Uterus (tissue), 3 donors: ENCODE measurements at regions not wholly inside any gene's neighbourhood (a gene's known extent, or its start where the extent isn't known, plus 50 kb on each side); places are given as distances from the start of the nearest gene placed in this dataset.

ENCODE experiments used
- DNase-seq, 2 donors: peaks; one replicate each; pipeline ENCODE4 v3.0.0-alpha.2; 2019 to 2020
- H3K27ac ChIP-seq, 2 donors: fragments of 200-600 bp; sonication (generic); 1 replicate in 1 of 2; 2 replicates in 1 of 2; pipeline ENCODE4 v1.5.1; 2016 to 2018
- H3K27me3 ChIP-seq, 2 donors: fragments of 200-600 bp; sonication (generic); one replicate each; pipeline ENCODE4 v1.5.1; 2018 to 2019; ENCODE audit warnings: control low read depth in 1 of 2
- H3K36me3 ChIP-seq, 2 donors: fragments of 200-600 bp; sonication (generic); one replicate each; pipeline ENCODE4 v1.5.1; 2019; ENCODE audit warnings: control low read depth in 1 of 2
- H3K4me1 ChIP-seq, 2 donors: fragments of 200-600 bp; sonication (generic); one replicate each; pipeline ENCODE4 v1.5.1; 2018 to 2019; ENCODE audit warnings: control low read depth in 1 of 2
- H3K4me3 ChIP-seq, 2 donors: fragments of 200-600 bp; sonication (generic); 1 replicate in 1 of 2; 2 replicates in 1 of 2; pipeline ENCODE4 v1.5.1; 2018 to 2019; ENCODE audit warnings: mild to moderate bottlenecking in 1 of 2
- H3K9me3 ChIP-seq, 2 donors: fragments of 200-600 bp; sonication (generic); one replicate each; pipeline ENCODE4 v1.5.1; 2019; ENCODE audit warnings: control low read depth in 1 of 2
- POLR2A ChIP-seq, 2 donors: fragments of 450-650 bp; IDR thresholded peaks; one replicate each; pipeline ENCODE4 v1.6.1; 2016; ENCODE audit warnings: antibody characterized with exemption in 2 of 2, mild to moderate bottlenecking in 1 of 2, moderate library complexity in 1 of 2
- intact Hi-C: fragments of 100-400 bp; cut with DNase I; formaldehyde crosslinking; loops from one replicate; pipeline ENCODE4 v1.15.1; 2023; ENCODE audit warnings: low total_unique reads
- TF ChIP-seq, protein P1 (sequence below), 4 experiments: fragments of 200-600 bp in 2 of 4; fragments of 450-650 bp in 2 of 4; sonication (generic) in 2 of 4; IDR thresholded peaks; one replicate each; pipeline ENCODE4 v1.5.1; 2016 to 2019; ENCODE audit warnings: antibody characterized with exemption in 4 of 4, mild to moderate bottlenecking in 2 of 4, moderate library complexity in 1 of 4
- donor health status: DM: yes; HTN: yes; CAD: no.

DNA sequence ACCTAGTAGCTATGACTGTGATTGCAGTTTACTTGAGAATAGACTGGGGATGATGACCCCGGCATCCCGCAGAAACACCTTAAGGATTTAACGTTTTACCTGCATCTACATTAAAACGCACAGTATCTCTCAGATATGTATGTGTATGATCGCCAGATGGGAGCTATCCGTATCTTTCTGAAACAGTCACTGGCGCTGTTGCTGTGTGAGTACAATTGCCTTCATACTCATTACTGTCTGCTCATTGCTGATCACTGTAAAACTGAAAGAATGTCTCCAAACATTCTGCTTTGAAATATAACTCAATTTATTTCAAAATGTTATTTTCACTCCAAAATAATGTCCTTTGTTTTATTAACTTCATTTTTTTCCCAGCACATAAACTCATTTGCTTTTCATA lies 388.9 kb upstream of the AKR1E2 start:
- intact Hi-C loops: no loop called here
- Histone ChIP-seq H3K9me3 (no peaks in the 10 kb centered on the region), H3K27ac (no peak overlapping the region), H3K4me3 (no peak overlapping the region), H3K36me3 (no peaks in the 10 kb centered on the region), H3K4me1 (no peaks in the 10 kb centered on the region), H3K27me3 (no peaks in the 10 kb centered on the region)
- no peak for DNase-seq
- TF ChIP-seq, protein P1, sequence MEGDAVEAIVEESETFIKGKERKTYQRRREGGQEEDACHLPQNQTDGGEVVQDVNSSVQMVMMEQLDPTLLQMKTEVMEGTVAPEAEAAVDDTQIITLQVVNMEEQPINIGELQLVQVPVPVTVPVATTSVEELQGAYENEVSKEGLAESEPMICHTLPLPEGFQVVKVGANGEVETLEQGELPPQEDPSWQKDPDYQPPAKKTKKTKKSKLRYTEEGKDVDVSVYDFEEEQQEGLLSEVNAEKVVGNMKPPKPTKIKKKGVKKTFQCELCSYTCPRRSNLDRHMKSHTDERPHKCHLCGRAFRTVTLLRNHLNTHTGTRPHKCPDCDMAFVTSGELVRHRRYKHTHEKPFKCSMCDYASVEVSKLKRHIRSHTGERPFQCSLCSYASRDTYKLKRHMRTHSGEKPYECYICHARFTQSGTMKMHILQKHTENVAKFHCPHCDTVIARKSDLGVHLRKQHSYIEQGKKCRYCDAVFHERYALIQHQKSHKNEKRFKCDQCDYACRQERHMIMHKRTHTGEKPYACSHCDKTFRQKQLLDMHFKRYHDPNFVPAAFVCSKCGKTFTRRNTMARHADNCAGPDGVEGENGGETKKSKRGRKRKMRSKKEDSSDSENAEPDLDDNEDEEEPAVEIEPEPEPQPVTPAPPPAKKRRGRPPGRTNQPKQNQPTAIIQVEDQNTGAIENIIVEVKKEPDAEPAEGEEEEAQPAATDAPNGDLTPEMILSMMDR (IDR thresholded peaks at IDR 0.05): no peak
- TF ChIP-seq POLR2A (IDR thresholded peaks at IDR 0.05): no peak

DNA sequence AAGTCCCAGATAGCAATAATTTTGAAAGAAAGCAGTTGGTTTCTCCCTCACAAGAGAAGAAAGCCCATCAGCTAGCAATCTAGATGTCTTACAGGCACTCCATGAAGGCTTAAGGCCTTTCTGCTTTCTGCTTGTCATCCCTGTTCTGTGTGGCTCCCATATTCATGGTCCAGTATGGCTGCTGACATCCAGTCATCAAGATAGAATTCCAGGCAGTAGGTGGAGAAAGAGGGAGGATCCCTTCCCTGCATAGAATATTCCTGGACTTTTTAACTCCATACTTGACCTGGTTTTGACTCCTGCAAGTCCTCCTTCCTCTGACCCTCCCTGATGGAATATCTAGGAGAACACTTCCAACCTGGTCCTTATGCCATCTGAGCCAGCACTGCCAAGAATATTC lies 389.9 kb upstream of the AKR1E2 start:
- no peak for DNase-seq
- intact Hi-C loops: no loop called here
- no peak overlapping the region for H3K4me3 ChIP-seq
- TF ChIP-seq POLR2A (IDR thresholded peaks at IDR 0.05): no peak
- no peaks in the 10 kb centered on the region for H3K36me3 ChIP-seq
- no peaks in the 10 kb centered on the region for H3K9me3 ChIP-seq
- H3K27me3 ChIP-seq: no peaks in the 10 kb centered on the region
- no peak overlapping the region for H3K27ac ChIP-seq
- no peaks in the 10 kb centered on the region for H3K4me1 ChIP-seq

DNA sequence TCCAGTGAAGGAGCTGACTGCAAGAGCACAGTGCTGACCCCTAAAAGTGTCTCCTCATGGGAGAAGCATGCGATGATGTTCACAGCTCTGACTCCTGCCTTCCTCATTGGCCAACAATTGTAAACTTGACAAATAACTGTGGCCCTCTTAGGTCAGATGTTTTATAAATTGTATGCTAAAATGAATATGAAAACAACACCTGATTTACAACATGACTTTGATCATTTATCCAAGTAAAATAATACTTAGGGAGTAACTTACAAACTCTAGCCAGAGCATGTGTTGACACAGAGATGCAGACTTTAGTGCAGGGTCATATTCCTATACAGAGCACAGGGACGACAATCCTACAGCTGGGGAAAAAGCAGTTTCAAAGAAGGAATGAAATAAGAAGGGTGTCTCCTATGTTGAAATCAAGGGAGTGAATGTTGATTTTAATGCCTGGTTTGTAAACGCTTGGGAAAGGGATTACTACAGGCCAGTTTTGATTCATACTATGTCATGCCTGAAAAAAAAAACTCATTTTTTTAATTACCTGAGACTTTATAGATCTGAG lies 391.4 kb upstream of the AKR1E2 start:
- Histone ChIP-seq H3K27ac (peak overlapping the region; percentile 16 to 51), H3K4me1 (no peaks in the 10 kb centered on the region), H3K36me3 (no peaks in the 10 kb centered on the region), H3K27me3 (no peaks in the 10 kb centered on the region), H3K4me3 (no peak overlapping the region), H3K9me3 (no peaks in the 10 kb centered on the region)
- DNase-seq: peak in 1 of 2 donors; percentile 29
- TF ChIP-seq, protein P1 (IDR thresholded peaks at IDR 0.05): no peak
- no peak for TF ChIP-seq POLR2A (IDR thresholded peaks at IDR 0.05)
- intact Hi-C loops: no loop called here

DNA sequence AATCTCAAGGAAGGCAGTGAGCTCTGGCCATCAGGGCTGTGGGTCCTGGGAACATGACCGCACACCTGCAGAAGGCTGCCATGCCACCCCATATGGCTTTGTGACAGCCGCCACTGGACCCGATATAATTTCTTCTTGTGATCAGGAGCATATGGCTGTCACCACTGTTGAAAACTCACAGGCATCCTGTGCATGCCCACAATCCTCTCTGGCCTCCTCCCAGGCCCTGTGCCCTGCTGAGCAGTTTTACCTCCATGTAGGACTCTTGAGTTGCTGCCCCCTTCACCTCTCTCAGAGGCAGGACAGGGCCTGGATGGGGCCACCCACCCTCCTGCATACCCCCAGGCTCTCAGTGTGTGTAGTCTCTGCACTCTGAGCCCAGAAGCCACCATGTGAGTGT lies 391.9 kb upstream of the AKR1E2 start:
- Histone ChIP-seq H3K4me1 (no peaks in the 10 kb centered on the region), H3K27ac (peak overlapping the region in 1 of 2 donors; percentile 51), H3K9me3 (no peaks in the 10 kb centered on the region), H3K36me3 (no peaks in the 10 kb centered on the region), H3K27me3 (no peaks in the 10 kb centered on the region), H3K4me3 (no peak overlapping the region)
- DNase-seq: no peak
- TF ChIP-seq, protein P1 (IDR thresholded peaks at IDR 0.05): no peak
- no peak for TF ChIP-seq POLR2A (IDR thresholded peaks at IDR 0.05)
- intact Hi-C loops: no loop called here

DNA sequence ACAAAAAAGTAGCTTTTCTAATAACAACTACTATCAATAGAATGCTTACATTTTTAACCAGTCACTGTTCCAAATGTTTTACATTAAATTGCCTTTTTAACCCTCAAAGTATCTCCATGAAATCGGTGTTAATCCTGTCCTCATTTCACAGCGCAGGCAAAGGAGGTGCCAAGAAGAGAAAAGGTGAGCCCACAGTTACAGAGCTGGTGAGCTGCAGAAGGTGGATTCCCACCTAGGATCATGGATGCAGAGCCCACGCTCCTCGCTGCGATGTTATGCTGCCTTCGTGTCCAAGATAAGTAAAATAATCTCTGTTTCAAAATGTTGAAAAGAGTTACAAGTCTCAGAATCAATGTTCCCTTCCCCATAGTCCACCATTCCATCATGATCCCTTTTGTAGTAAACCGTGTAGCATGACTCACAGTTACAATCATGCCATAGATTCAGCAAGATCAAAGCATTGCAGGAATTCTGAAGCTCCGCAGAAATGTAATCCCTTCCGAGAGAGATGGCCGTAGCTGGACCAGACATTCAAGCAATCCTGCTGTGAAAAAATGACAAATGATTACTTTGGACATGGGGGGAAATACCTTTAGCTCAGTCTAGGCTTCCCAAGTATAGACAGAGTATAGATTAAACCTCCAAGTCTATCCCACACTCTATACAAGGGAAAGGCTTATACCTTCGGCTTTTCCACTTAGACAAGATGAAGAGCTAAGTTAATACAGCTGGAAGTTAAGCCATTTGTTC lies 394.7 kb upstream of the AKR1E2 start:
- no peak for DNase-seq
- no peaks in the 10 kb centered on the region for H3K9me3 ChIP-seq
- H3K4me1 ChIP-seq: no peaks in the 10 kb centered on the region
- no peaks in the 10 kb centered on the region for H3K27me3 ChIP-seq
- intact Hi-C loops: no loop called here
- no peaks in the 10 kb centered on the region for H3K36me3 ChIP-seq
- H3K27ac ChIP-seq: no peak overlapping the region
- H3K4me3 ChIP-seq: no peak overlapping the region
- no peak for TF ChIP-seq POLR2A (IDR thresholded peaks at IDR 0.05)
- TF ChIP-seq, protein P1 (IDR thresholded peaks at IDR 0.05): no peak
